ENCODE measurements at regions not wholly inside any gene's neighbourhood (a gene's known extent, or its start where the extent isn't known, plus 50 kb on each side); places are given as distances from the start of the nearest gene placed in this dataset.
A peak's percentile ranks its signal among the peaks of the same experiment; 100 is the strongest.
"Not testable (repeated sequence)": the region's sequence is repeated elsewhere in the genome, so short reads cannot be mapped to it uniquely, and the experiment has no call there.

DNA sequence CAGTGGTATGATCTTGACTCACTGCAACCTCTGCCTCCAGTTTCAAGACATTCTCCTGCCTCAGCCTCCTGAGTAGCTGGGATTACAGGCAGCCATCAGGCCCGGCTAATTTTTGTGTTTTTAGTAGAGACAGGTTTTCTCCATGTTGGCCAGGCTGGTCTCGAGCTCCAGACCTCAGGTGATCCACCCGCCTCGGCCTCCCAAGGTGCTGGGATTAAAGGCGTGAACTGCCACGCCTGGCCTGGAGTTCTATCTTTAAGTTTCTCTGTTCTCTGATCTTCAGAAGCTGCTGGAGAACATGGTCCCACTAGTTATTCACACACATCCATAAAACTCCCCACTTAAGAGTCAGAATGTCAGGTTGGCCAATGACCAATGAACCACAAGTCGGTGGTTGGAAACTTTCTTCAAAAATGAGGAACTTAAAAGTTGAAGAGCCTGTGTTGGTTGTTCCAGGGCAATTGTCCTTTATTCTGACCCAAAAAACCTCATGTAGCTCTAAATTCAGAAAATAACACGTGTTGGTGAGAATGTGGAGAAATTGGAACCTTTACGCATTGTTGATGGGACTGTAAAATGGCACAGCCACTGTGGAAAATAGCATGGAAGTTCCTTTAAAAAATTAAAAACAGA, 55.9 kb upstream of the PIK3CB start:
- no peak for DNase-seq
- intact Hi-C loops (cut with DNase I), result no loop called here
- TF ChIP-seq, protein P1, sequence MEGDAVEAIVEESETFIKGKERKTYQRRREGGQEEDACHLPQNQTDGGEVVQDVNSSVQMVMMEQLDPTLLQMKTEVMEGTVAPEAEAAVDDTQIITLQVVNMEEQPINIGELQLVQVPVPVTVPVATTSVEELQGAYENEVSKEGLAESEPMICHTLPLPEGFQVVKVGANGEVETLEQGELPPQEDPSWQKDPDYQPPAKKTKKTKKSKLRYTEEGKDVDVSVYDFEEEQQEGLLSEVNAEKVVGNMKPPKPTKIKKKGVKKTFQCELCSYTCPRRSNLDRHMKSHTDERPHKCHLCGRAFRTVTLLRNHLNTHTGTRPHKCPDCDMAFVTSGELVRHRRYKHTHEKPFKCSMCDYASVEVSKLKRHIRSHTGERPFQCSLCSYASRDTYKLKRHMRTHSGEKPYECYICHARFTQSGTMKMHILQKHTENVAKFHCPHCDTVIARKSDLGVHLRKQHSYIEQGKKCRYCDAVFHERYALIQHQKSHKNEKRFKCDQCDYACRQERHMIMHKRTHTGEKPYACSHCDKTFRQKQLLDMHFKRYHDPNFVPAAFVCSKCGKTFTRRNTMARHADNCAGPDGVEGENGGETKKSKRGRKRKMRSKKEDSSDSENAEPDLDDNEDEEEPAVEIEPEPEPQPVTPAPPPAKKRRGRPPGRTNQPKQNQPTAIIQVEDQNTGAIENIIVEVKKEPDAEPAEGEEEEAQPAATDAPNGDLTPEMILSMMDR (IDR thresholded peaks at IDR 0.05), result no peak

DNA sequence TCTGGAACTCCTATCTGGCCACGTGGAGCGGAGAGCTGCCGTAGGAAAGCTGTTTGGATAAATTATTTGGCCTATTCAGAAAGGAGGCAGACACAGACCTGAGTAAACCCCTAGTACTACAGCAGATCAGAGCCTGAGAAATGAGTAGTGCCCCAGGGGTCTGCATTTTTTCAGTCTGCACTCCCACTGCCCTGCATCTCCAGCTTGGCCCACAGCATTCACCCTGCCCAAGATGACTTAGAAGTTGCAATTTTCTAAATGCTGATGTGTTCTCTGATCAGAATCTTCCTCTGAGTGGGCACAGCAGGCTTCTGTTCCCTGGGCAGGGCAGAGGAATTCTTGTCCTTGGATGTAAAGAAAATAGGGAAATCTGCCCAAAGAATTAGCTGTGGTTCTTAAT, 55.1 kb upstream of the PIK3CB start:
- Histone ChIP-seq H3K4me1 (no peaks in the 10 kb centered on the region), H3K9me3 (no peaks in the 10 kb centered on the region), H3K27me3 (no peaks in the 10 kb centered on the region), H3K27ac (no peak overlapping the region), H3K9ac (ENCODE audit: low read depth in 2 of 2, low read length in 2 of 2) (no peak overlapping the region), H3K36me3 (no peaks in the 10 kb centered on the region), H3K4me3 (no peak overlapping the region)
- no peak for DNase-seq
- TF ChIP-seq, protein P1 (IDR thresholded peaks at IDR 0.05), result no peak
- intact Hi-C loops (cut with DNase I), result no loop called here

More for the DNA sequence above, 55.9 kb upstream of the PIK3CB start:
- Histone ChIP-seq H3K9ac (ENCODE audit: low read depth in 2 of 2, low read length in 2 of 2) (no peak overlapping the region), H3K4me3 (no peak overlapping the region), H3K9me3 (no peaks in the 10 kb centered on the region), H3K4me1 (no peaks in the 10 kb centered on the region), H3K36me3 (no peaks in the 10 kb centered on the region), H3K27me3 (no peaks in the 10 kb centered on the region), H3K27ac (peak overlapping the region; percentile 12)

DNA sequence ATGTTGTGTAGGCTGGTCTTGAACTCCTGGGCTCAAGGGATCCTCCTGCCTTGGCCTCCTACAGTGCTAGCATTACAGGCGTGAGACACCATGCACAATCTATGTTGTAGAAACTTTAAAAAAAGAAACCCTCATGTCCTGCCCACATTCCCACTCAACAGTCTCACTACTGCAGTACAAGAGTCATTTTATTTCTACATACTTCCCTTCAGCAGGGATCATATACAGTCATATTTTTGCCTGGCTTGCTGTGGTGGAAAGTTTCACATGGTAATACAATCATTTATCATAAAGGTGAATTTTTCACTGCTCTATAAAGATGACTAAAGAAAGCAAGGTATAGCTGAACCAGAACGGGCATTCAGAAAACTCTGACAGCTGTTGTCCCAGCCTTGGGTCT, 53.8 kb upstream of the PIK3CB start:
- TF ChIP-seq, protein P1 (IDR thresholded peaks at IDR 0.05), result no peak
- Histone ChIP-seq H3K4me3 (no peak overlapping the region), H3K27me3 (no peaks in the 10 kb centered on the region), H3K9ac (ENCODE audit: low read depth in 2 of 2, low read length in 2 of 2) (peak overlapping the region in 1 of 2 donors; percentile 19), H3K4me1 (no peaks in the 10 kb centered on the region), H3K9me3 (no peaks in the 10 kb centered on the region), H3K36me3 (no peaks in the 10 kb centered on the region), H3K27ac (no peak overlapping the region)
- intact Hi-C loops (cut with DNase I), result no loop called here
- no peak for DNase-seq

DNA sequence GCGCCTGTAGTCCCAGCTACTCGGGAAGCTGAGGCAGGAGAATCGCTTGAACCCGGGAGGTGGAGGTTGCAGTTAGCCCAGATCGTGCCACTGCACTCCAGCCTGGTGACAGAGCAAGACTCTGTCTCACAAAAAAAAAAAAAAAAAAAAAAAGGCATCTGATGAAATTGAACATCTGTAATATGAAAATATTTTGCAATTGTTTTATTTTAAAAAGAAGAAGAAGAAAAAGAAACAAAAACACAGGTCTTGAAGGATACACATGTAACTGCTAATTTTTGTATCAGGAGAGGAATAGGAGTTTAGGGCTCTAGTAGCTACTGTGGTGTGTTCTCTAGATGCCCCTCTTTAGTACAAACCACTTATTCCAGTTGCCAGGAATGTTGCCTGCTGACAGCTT, 51.4 kb upstream of the PIK3CB start:
- H3K27me3 ChIP-seq; H3K9me3 ChIP-seq; H3K36me3 ChIP-seq; H3K9ac ChIP-seq (ENCODE audit: low read depth in 2 of 2, low read length in 2 of 2); intact Hi-C loops (cut with DNase I); H3K4me3 ChIP-seq; H3K4me1 ChIP-seq; H3K27ac ChIP-seq; DNase-seq: not testable (repeated sequence)
